Endothelial cell (in vitro differentiated cells): ENCODE measurements at regions not wholly inside any gene's neighbourhood (a gene's known extent, or its start where the extent isn't known, plus 50 kb on each side); places are given as distances from the start of the nearest gene placed in this dataset.

Experiments used
- DNase-seq: peaks from one replicate; pipeline ENCODE4 v3.0.0; 2021; ENCODE audit warnings: low spot score
- H3K27ac Mint-ChIP-seq: one replicate; pipeline ENCODE4 v1.8.0; 2021; ENCODE audit warnings: mixed read lengths, inconsistent platforms; ENCODE audit not compliant: unreplicated experiment
- H3K27me3 Mint-ChIP-seq: one replicate; pipeline ENCODE4 v1.8.0; 2021; ENCODE audit warnings: mild to moderate bottlenecking, moderate library complexity, mixed read lengths, inconsistent platforms; ENCODE audit not compliant: unreplicated experiment
- H3K36me3 Mint-ChIP-seq: one replicate; pipeline ENCODE4 v1.8.0; 2021; ENCODE audit warnings: mild to moderate bottlenecking, low read depth, mixed read lengths, inconsistent platforms; ENCODE audit not compliant: unreplicated experiment
- H3K4me1 Mint-ChIP-seq: one replicate; pipeline ENCODE4 v1.8.0; 2021; ENCODE audit warnings: mild to moderate bottlenecking, mixed read lengths, inconsistent platforms; ENCODE audit not compliant: unreplicated experiment
- H3K4me3 Mint-ChIP-seq: one replicate; pipeline ENCODE4 v1.8.0; 2021; ENCODE audit warnings: mild to moderate bottlenecking, mixed read lengths, inconsistent platforms; ENCODE audit not compliant: unreplicated experiment
- H3K9me3 Mint-ChIP-seq: one replicate; pipeline ENCODE4 v1.8.0; 2021; ENCODE audit warnings: mixed read lengths, inconsistent platforms; ENCODE audit not compliant: unreplicated experiment
- CTCF ChIP-seq: fragments of 200-600 bp; sonication (generic); IDR thresholded peaks from one replicate; pipeline ENCODE4 v1.5.0; 2021; ENCODE audit warnings: antibody characterized with exemption; ENCODE audit not compliant: unreplicated experiment

- peaks cover 11% of the 10 kb centered on the region for H3K4me1 Mint-ChIP-seq
- no peaks in the 10 kb centered on the region for H3K27me3 Mint-ChIP-seq
- no peak for TF ChIP-seq CTCF
- no peak for DNase-seq
- no peaks in the 10 kb centered on the region for H3K36me3 Mint-ChIP-seq
- no peak overlapping the region for H3K4me3 Mint-ChIP-seq
- no peak overlapping the region for H3K27ac Mint-ChIP-seq
- no peaks in the 10 kb centered on the region for H3K9me3 Mint-ChIP-seq
Measured at GRCh38 chr12:67531051-67531450, 117.5 kb upstream of the DYRK2 start.

- no peak overlapping the region for H3K27ac Mint-ChIP-seq
- H3K4me1 Mint-ChIP-seq, result peaks cover 13% of the 10 kb centered on the region
- H3K27me3 Mint-ChIP-seq, result no peaks in the 10 kb centered on the region
- TF ChIP-seq CTCF, result no peak
- DNase-seq, result no peak
- no peak overlapping the region for H3K4me3 Mint-ChIP-seq
- no peaks in the 10 kb centered on the region for H3K36me3 Mint-ChIP-seq
- H3K9me3 Mint-ChIP-seq, result no peaks in the 10 kb centered on the region
Measured at GRCh38 chr12:67531501-67531900, 117.0 kb upstream of the DYRK2 start.

- TF ChIP-seq CTCF, result no peak
- no peak overlapping the region for H3K4me3 Mint-ChIP-seq
- no peaks in the 10 kb centered on the region for H3K36me3 Mint-ChIP-seq
- H3K27me3 Mint-ChIP-seq, result no peaks in the 10 kb centered on the region
- peaks cover 13% of the 10 kb centered on the region for H3K4me1 Mint-ChIP-seq
- no peak overlapping the region for H3K27ac Mint-ChIP-seq
- DNase-seq, result no peak
- H3K9me3 Mint-ChIP-seq, result no peaks in the 10 kb centered on the region
Measured at GRCh38 chr12:67533159-67533558, 115.4 kb upstream of the DYRK2 start.

- H3K27ac Mint-ChIP-seq, result no peak overlapping the region
- no peak for TF ChIP-seq CTCF
- no peaks in the 10 kb centered on the region for H3K9me3 Mint-ChIP-seq
- H3K27me3 Mint-ChIP-seq, result no peaks in the 10 kb centered on the region
- H3K4me3 Mint-ChIP-seq, result no peak overlapping the region
- DNase-seq, result no peak
- no peaks in the 10 kb centered on the region for H3K36me3 Mint-ChIP-seq
- peaks cover 13% of the 10 kb centered on the region for H3K4me1 Mint-ChIP-seq
Measured at GRCh38 chr12:67534046-67534445, 114.5 kb upstream of the DYRK2 start.

GRCh38 chr12:67534681-67535080 is 113.9 kb upstream of the DYRK2 start:
- Mint-ChIP-seq H3K27ac (no peak overlapping the region), H3K9me3 (no peaks in the 10 kb centered on the region), H3K27me3 (no peaks in the 10 kb centered on the region), H3K4me1 (peaks cover 13% of the 10 kb centered on the region), H3K36me3 (no peaks in the 10 kb centered on the region), H3K4me3 (no peak overlapping the region)
- no peak for TF ChIP-seq CTCF
- DNase-seq, result no peak
